Astrocyte (in vitro differentiated cells and primary cell): ENCODE measurements at regions not wholly inside any gene's neighbourhood (a gene's known extent, or its start where the extent isn't known, plus 50 kb on each side); places are given as distances from the start of the nearest gene placed in this dataset.

Experiments
- DNase-seq: peaks from one replicate; pipeline ENCODE4 v3.0.0-alpha.2; 2010; ENCODE audit warnings: low read depth
- FAIRE-seq: peaks from 2 replicates; lab custom pipeline; 2011; peaks lifted over from hg19 to GRCh38; lab: Jason Lieb, UNC
- H2AFZ ChIP-seq: 2 replicates; pipeline ENCODE4 v1.6.0; 2012; ENCODE audit warnings: low read depth, low read length, inconsistent platforms
- H3K27ac ChIP-seq: 2 replicates; pipeline ENCODE4 v1.5.1; 2011; ENCODE audit warnings: low read depth, low read length, inconsistent platforms
- H3K27me3 ChIP-seq: 2 replicates; pipeline ENCODE4 v1.6.0; 2011; ENCODE audit warnings: low read length, inconsistent platforms; ENCODE audit not compliant: insufficient read depth
- H3K36me3 ChIP-seq: 2 replicates; pipeline ENCODE4 v1.5.1; 2011; ENCODE audit warnings: low read length, inconsistent platforms; ENCODE audit not compliant: insufficient read depth
- H3K4me1 ChIP-seq: 2 replicates; pipeline ENCODE4 v1.5.1; 2011; ENCODE audit warnings: low read length, inconsistent platforms; ENCODE audit not compliant: insufficient read depth
- H3K4me2 ChIP-seq: 2 replicates; pipeline ENCODE4 v1.6.0; 2012; ENCODE audit warnings: low read length, inconsistent platforms
- H3K4me3 ChIP-seq: 2 replicates; pipeline ENCODE4 v1.5.1; 2011; ENCODE audit warnings: low read depth, mild to moderate bottlenecking, low read length, inconsistent platforms; ENCODE audit not compliant: insufficient read depth
- H3K79me2 ChIP-seq: 2 replicates; pipeline ENCODE4 v1.6.0; 2012; ENCODE audit warnings: mild to moderate bottlenecking, low read length, inconsistent platforms; ENCODE audit not compliant: insufficient read depth
- H3K9ac ChIP-seq: 2 replicates; pipeline ENCODE4 v1.6.0; 2012; ENCODE audit warnings: mild to moderate bottlenecking, low read length, inconsistent platforms
- H3K9me3 ChIP-seq: 2 replicates; pipeline ENCODE4 v1.5.1; 2012; ENCODE audit warnings: low read depth, mild to moderate bottlenecking, low read length, inconsistent platforms; ENCODE audit not compliant: insufficient read depth
- H4K20me1 ChIP-seq: 2 replicates; pipeline ENCODE4 v1.6.0; 2012; ENCODE audit warnings: low read length, inconsistent platforms; ENCODE audit not compliant: insufficient read depth
- H3K27ac Mint-ChIP-seq: one replicate; pipeline ENCODE4 v1.8.0; 2021; ENCODE audit warnings: mild to moderate bottlenecking, mixed read lengths; ENCODE audit not compliant: unreplicated experiment
- H3K27me3 Mint-ChIP-seq: one replicate; pipeline ENCODE4 v1.8.0; 2021; ENCODE audit warnings: low read depth, mixed read lengths; ENCODE audit not compliant: unreplicated experiment
- H3K36me3 Mint-ChIP-seq: one replicate; pipeline ENCODE4 v1.8.0; 2021; ENCODE audit warnings: low read depth, mixed read lengths; ENCODE audit not compliant: unreplicated experiment
- H3K4me1 Mint-ChIP-seq: one replicate; pipeline ENCODE4 v1.8.0; 2021; ENCODE audit warnings: low read depth, mixed read lengths; ENCODE audit not compliant: unreplicated experiment
- H3K4me3 Mint-ChIP-seq: one replicate; pipeline ENCODE4 v1.8.0; 2021; ENCODE audit warnings: mild to moderate bottlenecking, moderate library complexity, mixed read lengths; ENCODE audit not compliant: unreplicated experiment
- H3K9me3 Mint-ChIP-seq: one replicate; pipeline ENCODE4 v1.8.0; 2021; ENCODE audit warnings: mild to moderate bottlenecking, mixed read lengths; ENCODE audit not compliant: unreplicated experiment
- EZH2 ChIP-seq: IDR thresholded peaks from 2 replicates; pipeline ENCODE4 v1.6.1; 2012; ENCODE audit warnings: mild to moderate bottlenecking, low read length, inconsistent platforms; ENCODE audit not compliant: insufficient read depth
- TF ChIP-seq, protein P1 (sequence below): IDR thresholded peaks from 2 replicates; pipeline ENCODE4 v1.5.1; 2011; ENCODE audit warnings: low read depth, mild to moderate bottlenecking, inconsistent platforms, low read length, moderate library complexity; ENCODE audit not compliant: insufficient read depth

DNA sequence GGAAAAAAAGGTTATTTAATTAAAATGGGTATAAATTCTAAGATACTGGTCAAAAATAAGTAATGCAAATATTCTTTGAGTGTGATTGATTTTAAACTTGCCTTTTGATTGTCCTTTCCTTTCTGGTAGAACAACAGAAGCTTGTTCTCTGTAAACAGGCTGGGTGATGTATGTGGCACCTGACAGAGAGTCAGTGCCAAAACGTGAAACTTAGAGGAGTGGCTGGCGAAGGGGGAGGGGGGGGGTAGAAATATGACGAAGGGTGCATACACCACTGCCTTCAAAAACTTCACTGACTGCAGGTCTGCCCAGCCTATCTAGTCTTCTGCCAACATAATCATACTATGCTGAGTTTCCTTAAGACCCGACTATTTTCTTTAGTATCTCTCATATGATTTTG, 629.8 kb upstream of the SEMA6A start:
- Mint-ChIP-seq H3K4me3 (no peak overlapping the region), H3K27ac (no peak overlapping the region), H3K27me3 (no peaks in the 10 kb centered on the region), H3K4me1 (no peaks in the 10 kb centered on the region), H3K36me3 (no peaks in the 10 kb centered on the region), H3K9me3 (no peaks in the 10 kb centered on the region)
- Histone ChIP-seq H3K9me3 (no peaks in the 10 kb centered on the region), H2AFZ (no peak overlapping the region), H3K27me3 (no peaks in the 10 kb centered on the region), H3K4me1 (no peaks in the 10 kb centered on the region), H3K9ac (no peak overlapping the region), H3K36me3 (no peaks in the 10 kb centered on the region), H3K4me2 (no peak overlapping the region), H3K4me3 (no peak overlapping the region), H3K79me2 (no peaks in the 10 kb centered on the region), H3K27ac (no peak overlapping the region), H4K20me1 (no peaks in the 10 kb centered on the region)
- TF ChIP-seq, protein P1, sequence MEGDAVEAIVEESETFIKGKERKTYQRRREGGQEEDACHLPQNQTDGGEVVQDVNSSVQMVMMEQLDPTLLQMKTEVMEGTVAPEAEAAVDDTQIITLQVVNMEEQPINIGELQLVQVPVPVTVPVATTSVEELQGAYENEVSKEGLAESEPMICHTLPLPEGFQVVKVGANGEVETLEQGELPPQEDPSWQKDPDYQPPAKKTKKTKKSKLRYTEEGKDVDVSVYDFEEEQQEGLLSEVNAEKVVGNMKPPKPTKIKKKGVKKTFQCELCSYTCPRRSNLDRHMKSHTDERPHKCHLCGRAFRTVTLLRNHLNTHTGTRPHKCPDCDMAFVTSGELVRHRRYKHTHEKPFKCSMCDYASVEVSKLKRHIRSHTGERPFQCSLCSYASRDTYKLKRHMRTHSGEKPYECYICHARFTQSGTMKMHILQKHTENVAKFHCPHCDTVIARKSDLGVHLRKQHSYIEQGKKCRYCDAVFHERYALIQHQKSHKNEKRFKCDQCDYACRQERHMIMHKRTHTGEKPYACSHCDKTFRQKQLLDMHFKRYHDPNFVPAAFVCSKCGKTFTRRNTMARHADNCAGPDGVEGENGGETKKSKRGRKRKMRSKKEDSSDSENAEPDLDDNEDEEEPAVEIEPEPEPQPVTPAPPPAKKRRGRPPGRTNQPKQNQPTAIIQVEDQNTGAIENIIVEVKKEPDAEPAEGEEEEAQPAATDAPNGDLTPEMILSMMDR: no peak
- TF ChIP-seq EZH2: no peak
- FAIRE-seq (no peak), DNase-seq (no peak)

DNA sequence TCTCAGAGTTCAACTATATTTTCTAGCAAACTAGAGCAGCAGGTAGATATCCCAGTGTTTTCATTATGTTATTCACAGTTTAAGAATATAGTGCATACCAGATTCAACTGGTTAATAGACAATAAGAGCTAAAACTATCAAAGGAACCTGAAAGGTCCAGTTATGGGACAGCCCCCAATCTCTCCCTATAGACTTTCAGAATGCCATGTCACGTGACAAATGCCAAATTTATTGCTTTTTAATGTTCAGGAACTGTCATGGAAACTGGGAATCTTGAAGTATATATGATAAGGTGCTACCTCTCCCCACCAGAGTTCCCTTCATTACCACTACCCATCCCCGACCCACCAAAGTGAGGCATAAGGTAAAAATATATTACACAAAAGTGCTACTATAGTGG, 629.0 kb upstream of the SEMA6A start:
- H3K36me3 ChIP-seq: no peaks in the 10 kb centered on the region
- DNase-seq: no peak
- TF ChIP-seq, protein P1: no peak
- TF ChIP-seq EZH2: no peak

DNA sequence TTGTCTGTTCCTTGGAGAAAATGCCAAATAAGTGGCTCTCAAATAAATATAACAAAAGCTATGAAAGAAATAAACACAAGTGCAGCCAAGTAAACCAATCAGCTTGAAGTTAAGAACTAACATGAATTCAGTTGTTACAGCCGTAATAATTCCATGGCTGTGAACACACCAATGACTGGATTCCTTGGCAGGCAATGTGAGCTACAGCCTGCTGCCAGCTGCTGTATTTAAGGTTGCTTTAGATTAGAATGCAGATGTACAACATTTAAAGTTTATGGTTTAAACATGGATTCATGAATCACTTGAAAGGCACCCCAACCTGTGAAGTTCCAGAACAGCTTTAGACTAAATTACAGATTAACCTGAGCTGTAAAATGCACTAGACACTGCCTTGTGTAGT, 626.4 kb upstream of the SEMA6A start:
- H3K9ac ChIP-seq: no peak overlapping the region
- no peak overlapping the region for H3K27ac Mint-ChIP-seq
- FAIRE-seq (no peak), DNase-seq (no peak)
- no peaks in the 10 kb centered on the region for H4K20me1 ChIP-seq
- H2AFZ ChIP-seq: no peak overlapping the region
- no peak for TF ChIP-seq EZH2
- TF ChIP-seq, protein P1: no peak
- no peaks in the 10 kb centered on the region for H3K27me3 ChIP-seq
- no peaks in the 10 kb centered on the region for H3K9me3 ChIP-seq
- H3K27ac ChIP-seq: no peak overlapping the region
- no peaks in the 10 kb centered on the region for H3K36me3 Mint-ChIP-seq
- peaks cover 4% of the 10 kb centered on the region for H3K9me3 Mint-ChIP-seq
- H3K36me3 ChIP-seq: no peaks in the 10 kb centered on the region
- no peaks in the 10 kb centered on the region for H3K4me1 Mint-ChIP-seq
- no peak overlapping the region for H3K4me3 ChIP-seq
- no peak overlapping the region for H3K4me3 Mint-ChIP-seq
- no peaks in the 10 kb centered on the region for H3K4me1 ChIP-seq
- H3K27me3 Mint-ChIP-seq: no peaks in the 10 kb centered on the region
- no peak overlapping the region for H3K4me2 ChIP-seq
- H3K79me2 ChIP-seq: no peaks in the 10 kb centered on the region

More for the DNA sequence above, 629.0 kb upstream of the SEMA6A start:
- H3K4me3 Mint-ChIP-seq: no peak overlapping the region
- H3K36me3 Mint-ChIP-seq: no peaks in the 10 kb centered on the region
- no peaks in the 10 kb centered on the region for H3K79me2 ChIP-seq
- H2AFZ ChIP-seq: no peak overlapping the region
- H3K4me1 Mint-ChIP-seq: no peaks in the 10 kb centered on the region
- H3K27ac Mint-ChIP-seq: no peak overlapping the region
- no peaks in the 10 kb centered on the region for H3K9me3 ChIP-seq
- no peak overlapping the region for H3K4me2 ChIP-seq
- no peaks in the 10 kb centered on the region for H3K27me3 Mint-ChIP-seq
- FAIRE-seq: no peak
- H3K4me3 ChIP-seq: no peak overlapping the region
- no peak overlapping the region for H3K9ac ChIP-seq
- no peak overlapping the region for H3K27ac ChIP-seq
- H3K27me3 ChIP-seq: no peaks in the 10 kb centered on the region
- H3K4me1 ChIP-seq: no peaks in the 10 kb centered on the region
- H3K9me3 Mint-ChIP-seq: no peaks in the 10 kb centered on the region
- H4K20me1 ChIP-seq: no peaks in the 10 kb centered on the region
